NCI-H1930 (cell line): ENCODE measurements at regions not wholly inside any gene's neighbourhood (a gene's known extent, or its start where the extent isn't known, plus 50 kb on each side); places are given as distances from the start of the nearest gene placed in this dataset.
"Not testable (repeated sequence)": the region's sequence is repeated elsewhere in the genome, so short reads cannot be mapped to it uniquely, and the experiment has no call there.

Source experiments
- DNase-seq, 2 experiments: peaks; one replicate each; lab custom pipeline; 2025; lab: John Stamatoyannopoulos, UW

DNA sequence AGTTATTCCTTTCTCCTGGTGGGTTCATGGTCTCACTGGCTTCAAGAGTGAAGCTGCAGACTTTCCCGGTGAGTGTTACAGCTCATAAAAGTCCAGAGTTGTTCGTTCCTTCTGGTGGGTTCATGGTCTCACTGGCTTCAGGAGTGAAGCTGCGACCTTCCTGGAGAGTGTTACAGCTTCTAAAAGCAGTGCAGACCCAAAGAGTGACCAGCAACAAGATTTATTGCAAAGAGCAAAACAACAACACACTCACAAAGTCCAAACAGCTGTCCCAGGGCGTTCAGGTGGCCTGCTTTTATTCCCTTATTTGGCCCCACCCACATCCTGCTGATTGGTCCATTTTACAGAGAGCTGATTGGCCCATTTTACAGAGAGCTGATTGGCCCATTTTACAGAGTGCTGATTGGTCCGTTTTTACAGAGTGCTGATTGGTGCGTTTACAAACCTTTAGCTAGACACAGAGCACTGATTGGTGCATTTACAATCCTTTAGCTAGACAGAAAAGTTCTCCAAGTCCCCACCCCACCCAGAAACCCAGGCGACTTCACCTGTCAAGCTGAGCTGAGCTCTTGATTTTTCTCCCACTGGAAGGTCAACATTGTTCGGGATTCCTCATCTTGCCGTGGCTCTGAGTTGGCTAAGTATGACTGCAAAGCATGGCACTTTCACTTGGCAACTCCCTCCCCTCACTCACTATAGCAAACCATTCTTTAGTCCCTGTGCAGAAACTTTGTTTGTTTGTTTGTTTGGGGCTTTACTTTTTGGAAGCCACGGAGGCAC lies 87.3 kb upstream of the EEPD1 start:
- not testable (repeated sequence) for DNase-seq

DNA sequence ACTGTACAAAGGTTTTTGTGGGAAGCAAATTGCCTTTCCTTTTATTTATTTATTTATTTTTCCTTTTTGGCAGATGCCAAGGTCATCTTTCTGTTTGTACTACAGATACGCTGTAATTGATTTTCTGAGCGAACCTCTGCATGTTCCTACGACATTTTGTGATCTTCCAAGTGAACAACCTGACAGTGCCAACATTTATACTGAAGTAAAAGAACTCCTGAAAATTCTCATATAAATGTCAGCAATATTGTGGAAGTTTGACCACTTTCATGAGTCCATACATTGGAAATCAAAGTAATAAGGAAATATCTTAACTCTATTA lies 86.8 kb upstream of the EEPD1 start:
- no peak for DNase-seq

DNA sequence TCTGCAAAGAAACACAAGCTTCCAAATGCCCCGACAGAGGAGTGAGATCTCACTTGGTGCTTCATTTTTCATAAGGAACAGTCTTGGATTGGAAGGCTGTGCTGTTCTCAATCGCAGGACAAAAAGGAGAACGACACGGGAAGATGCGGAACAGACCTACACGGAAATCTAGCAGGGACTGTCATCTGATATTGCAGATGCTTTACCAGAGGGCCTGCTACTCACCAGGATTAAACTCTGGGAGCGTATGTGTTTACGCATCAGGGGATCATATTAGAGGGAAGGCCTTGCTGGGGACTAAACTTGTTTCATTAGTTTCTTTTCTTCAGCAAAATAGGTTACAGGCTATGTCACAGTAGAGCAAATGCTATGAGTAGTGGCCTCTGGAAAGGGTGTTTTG lies 82.8 kb upstream of the EEPD1 start:
- DNase-seq = no peak

DNA sequence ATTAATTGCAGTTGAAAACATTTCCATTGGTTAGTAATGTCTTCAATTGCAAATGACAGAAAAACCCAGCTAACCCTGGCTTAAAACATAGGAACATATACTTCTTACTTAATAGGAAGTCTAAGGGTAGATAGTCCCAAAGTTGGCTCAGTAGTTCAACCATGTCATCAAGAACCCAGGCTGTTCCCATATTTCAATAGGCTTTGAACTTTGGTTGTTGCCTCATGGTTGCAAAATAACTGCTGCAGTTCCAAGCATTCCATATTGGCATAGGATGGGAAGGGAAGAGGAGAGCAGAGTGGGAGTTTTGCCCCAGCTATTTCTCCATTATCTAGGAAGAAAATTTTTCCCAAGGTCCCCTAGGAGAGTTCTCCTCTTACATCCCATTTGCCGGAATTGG lies 81.4 kb upstream of the EEPD1 start:
- no peak for DNase-seq

DNA sequence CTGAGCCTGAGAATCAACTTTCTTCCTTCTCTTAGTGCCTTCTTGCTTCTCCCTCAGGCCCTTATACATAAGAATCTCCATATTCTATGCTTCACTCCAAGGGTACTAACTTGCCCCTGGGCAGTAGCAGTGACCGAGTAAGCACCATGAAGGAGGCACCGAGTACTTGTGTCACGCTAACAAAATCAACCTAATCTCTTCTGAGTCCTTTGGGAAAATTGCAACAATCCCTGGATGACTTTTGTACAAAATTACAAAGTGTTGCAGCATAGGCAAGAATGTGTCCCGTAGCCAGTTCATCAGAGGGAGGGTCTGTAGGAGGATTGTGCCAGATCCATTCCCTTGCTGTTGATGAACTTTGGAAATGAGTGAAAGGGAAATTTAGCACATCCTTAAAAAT lies 80.4 kb upstream of the EEPD1 start:
- no peak for DNase-seq

DNA sequence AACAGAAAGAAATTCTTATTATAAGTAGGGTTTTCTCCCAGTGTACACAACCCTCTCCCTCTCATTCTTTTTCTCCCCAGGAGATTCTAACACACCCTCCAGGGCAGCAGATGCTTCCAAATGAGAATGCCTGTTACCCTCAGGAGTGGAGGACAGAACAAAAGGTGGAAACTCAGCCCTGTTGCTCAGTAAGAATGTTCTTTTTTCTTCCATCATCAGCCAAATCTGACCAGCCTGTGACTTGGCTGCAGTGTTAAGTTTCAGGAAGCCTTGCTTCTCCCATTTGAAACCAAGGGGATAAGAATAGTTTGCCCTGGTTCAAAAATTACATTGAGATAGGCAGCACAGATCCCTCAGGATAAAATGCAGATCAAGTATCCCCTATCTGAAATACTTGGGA lies 77.5 kb upstream of the EEPD1 start:
- DNase-seq = no peak

DNA sequence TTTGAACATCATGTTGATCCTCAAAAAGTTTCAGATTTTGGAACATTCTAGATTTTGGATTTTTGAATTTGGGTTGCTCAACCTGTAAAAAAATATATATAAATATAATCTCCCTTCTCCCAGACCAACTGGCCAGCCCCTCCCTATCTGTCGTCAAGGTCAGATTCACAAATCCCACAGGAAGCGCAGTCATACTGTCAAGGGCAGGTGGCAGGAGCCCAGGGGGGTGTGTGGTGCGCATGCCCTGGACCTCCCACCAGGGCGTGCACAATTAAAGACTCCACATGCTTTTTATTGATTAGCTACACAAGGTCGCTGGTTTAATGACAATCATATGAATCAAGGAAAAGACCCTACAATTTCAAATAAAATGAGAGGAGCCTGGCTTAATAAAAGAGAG lies 77.0 kb upstream of the EEPD1 start:
- no peak for DNase-seq

DNA sequence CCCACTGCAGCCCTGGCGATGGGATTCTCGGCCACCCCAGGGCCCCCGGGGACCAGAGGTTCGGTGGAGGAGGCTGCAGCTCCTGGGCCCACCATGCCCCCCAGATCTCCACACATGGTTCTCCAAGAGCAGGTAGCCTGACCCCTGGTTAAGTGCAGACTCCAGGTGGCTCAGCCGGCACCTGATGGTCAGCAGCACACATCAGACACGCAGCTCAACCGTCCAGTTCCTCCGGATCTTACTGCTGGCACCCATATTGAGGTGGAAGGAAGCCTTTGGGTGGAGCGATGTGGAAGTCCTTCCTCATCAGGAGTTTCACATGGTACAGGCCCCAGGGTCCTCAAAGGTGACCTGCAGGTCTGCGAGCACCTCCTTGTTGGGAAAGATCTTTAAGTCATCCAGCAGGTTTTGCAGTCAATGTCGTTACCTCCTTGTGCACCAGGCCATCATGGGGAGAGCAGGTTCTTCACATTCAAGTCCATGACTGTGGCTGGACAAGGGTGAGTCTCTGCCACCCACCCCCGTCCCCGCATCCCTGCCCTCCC lies 74.2 kb upstream of the EEPD1 start:
- no peak for DNase-seq

DNA sequence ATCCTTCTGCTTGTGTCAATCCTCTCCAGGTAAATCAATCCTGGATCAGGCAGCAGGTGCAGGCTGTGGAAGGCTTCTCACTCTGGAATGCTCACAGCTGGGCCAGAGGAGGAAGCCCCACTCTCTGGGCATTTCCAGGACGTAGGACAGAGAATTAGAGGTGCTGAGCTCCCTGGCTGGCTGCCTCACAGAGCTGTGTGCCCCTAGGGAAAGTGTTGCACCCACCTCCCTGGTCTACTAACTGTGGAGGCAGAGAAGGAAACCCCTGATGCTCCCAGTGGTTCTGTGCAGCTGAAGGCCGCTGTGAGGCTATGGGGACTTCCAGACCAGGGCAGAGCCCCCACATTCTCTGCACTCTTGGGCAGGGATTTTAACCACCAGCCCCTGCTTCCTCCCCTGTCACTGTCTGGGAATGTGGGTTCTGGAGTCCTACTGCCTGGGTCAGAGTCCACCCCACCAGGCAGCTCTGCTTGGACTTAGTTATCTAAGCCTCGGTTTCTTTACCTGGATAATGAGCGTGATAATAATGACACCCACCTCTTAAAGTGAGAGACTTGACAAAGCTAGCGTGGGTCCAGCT lies 73.5 kb upstream of the EEPD1 start:
- no peak for DNase-seq

DNA sequence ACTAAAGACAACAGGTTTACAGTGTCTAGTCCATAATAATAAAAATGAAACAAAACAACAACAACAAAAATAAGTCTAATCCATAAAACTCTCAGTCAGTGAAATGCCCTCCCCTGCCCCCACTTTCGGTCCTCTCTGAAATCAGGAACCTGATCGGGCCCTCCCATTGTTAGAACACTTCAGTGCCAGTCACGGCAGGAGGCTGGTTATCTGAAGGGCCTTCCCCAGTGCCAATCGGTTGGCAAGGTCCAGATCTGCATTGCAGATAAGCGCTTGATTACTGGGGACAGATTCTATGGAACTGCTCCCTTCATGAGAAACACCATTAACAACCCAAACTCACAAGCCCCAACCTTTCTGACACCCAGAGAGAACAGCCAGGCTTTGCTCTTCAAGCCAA lies 72.2 kb upstream of the EEPD1 start:
- no peak for DNase-seq

DNA sequence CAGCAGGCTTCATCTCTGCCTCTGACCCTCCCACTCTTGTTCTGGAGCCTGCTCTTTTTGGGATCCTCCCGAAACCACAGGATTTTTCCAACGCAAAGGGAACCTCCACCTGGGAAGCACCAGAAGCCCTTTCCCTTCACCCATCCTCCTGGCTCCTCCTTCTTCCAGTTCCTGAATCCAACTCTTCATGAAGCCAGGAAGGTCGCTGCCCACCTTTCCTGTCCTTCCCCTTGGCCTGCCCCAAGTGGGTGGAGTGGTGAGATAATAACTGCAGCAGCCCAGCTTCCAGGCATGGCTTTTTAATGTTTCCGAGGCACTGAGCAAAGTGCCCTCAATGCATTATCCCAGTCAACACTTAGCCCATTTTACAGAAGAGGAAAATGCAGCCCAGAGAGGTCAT lies 70.8 kb upstream of the EEPD1 start:
- no peak for DNase-seq

DNA sequence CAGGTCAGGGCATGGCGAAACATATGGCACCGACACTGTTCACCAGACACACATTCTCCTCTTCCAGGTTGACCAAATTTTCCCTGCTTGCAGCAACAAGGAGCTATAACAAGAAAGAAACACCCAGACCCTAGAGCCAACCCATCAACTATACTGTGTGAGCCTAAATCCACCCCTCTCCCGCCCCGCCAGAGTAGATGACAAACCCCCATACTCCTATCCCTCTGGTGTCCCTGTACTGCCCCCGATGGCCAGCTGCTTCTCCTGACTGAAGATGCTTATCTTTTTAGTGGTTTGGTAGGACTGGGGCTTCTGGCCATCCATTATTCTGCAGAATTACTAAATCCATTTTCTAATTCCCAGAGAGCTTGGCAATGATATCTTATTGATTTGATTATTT lies 70.1 kb upstream of the EEPD1 start:
- DNase-seq = no peak

DNA sequence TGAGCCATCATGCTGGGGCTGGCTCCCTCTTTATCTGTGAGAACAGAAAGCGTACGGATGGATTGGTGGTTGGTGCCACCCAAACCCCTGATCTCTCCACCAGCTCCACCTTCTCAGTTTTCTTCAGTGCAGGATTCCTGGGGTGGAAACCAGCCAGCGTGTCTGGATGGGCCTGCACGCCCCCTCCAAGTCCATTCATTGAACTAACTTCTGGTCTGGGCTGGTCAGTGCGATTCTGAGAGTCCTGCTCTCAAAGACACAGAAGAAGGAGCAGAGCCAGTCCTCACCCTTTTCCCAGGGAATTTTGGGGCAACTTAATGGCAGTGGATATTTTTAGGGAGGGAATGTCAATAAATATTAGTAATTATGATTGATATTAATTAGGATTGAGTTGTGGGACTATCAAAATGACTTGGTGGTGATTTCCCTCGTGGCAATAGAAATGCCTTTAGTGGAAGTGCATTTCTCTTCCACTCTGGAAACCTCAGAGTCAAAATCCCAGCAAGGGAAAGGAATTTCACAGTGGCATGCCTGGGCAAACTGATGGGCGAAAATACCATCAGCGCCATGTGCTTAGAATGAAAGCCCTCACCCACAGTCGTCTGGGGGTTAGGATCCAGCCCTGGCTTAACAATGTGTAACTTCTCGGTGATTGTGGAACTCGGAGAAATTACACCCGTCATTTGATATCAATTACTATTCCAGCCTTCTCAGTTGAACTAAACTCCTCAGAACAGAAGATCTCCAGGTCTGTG lies 69.3 kb upstream of the EEPD1 start:
- no peak for DNase-seq

DNA sequence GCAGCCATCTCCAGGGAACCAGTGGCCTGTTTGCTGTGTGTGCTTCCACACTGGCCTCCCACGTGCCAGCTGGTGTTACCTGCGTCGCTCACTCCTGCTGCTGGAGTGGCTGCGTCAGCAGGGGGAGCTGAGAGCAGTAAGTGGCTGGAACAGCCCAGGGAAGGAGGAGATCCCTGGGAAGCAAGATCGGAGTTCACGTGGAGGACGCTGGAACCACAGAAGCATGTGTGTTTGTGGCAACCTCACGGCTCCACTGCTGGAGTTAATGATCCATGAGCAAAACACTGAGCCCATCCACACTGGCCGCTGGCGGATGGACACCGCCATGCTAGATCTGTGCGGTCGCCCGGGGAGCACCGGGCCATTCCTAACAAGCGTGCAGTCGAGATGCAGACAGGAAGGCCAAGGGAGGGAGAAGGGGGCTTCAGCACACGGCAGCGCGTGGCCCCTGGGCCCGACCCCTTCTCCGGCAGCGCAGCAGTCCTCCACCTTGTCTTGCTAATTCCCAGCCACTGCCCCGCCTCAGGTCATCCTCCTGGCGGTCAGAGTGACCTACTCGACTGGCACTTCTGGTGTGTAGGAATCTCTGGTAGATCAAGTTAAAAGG lies 68.5 kb upstream of the EEPD1 start:
- no peak for DNase-seq

DNA sequence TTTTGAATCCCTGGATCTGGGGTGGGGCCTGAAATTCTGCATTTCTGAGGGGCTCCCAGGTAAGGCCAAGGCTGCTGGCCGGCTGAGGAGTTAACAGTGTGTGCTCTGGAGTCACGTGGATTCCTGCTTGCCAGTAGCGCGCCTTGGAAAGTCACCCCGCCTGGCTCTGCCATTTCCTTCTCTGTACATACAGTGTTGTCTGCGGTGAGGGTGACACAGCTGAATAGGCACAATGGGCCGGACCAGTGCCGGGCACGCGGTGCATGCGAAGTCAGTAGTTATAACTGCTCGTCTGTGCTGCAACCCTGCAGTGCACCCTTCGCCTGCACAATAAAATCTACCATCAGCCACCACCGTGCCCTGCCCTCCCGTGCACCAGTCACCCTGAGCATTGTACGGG lies 68.0 kb upstream of the EEPD1 start:
- DNase-seq = no peak

DNA sequence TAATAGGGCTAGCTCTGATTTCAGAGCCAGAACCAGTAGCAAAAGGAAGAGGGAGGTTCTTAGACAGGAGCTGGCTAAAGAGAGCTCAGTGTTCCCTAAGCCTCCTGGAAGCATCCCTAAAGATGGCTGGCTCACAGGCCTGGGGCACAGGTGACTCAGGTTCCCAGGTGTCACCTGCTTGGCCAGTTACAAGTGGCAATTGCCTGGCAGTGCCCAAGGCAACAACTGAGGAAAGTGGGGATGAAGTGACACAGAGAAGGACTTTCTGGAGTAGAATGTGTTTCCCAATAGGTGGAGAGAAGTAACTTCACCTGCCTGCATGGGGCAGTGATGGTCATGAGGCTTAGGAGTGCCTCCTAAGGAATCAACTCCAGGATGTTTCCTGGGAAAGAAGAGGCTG lies 66.5 kb upstream of the EEPD1 start:
- DNase-seq = no peak

DNA sequence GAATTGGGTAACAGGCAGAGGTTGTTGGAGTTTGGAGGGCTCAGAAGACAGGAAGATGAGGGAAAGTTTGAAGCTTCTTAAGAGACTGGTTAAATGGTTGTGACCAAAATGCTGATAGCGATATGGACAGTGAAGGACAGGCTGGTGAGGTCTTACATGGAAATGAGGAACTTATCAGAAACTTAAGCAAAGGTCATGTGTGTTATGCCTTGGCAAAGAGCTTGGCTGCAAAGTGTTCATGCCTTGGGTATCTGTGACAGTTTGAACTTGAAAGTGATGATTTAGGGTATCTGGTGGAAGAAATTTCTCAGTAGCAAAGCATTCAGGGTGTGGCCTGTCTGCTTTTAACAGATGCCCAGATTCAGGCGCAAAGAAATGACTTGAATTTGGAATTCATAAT lies 64.5 kb upstream of the EEPD1 start:
- no peak for DNase-seq

DNA sequence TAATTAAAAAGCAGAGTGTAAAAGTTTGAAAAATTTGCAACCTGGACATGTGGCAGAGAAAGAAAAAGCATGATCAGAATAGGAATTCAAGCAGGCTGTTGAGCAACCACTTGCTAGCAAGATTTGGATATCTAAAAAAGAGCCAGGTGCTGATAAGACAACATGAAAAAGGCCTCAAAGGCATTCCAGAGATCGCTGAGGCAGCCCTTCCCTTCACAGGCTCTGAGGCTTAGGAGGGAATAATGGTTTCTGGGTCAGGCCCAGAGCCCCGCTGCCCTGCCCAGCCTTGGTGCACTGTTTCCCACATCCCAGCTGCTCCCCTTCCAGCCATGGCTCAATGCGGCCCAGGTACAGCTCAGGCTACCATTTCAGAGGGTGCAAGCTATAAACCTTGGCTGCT lies 64.1 kb upstream of the EEPD1 start:
- no peak for DNase-seq

DNA sequence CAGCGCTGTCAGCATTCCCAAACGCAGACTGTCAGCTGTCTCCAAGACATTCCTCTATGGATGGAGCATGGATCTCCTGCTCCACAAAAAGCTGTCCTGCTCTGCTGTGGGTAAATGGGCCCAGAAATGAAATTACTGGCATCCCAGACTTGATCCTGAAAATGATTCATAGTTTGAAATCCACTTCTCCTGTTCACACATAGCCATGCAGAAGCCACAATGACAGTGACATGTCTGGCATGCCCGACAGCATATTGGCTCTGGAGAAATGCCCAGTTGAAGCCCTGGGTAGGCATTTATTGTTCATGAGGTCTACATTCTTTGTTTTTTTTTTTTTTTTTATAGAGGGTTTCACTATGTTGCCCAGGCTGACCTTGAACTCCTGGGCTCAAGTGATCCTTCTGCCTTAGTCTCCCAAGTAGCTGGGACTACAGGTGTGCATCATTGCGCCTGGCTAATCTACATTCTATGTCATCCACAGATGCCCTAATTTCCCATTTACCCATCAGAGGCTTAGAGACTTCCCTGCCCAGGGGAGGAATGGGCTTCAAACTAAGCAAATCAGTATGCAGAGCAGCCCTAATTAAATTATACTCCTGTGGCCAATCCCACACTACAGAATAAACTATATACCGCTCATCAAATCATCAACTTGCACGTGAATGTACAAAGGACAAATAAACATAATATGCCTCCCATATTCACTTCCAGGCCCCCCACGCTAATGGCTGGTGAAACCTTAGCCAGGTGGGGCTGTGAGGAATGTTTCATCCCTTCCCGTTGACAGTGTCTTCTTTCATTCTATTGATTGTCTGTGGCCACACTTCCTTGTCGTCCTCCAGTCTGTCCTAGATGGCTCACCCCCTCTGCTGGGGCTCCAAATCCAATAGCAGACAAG lies 61.8 kb upstream of the EEPD1 start:
- DNase-seq = no peak

DNA sequence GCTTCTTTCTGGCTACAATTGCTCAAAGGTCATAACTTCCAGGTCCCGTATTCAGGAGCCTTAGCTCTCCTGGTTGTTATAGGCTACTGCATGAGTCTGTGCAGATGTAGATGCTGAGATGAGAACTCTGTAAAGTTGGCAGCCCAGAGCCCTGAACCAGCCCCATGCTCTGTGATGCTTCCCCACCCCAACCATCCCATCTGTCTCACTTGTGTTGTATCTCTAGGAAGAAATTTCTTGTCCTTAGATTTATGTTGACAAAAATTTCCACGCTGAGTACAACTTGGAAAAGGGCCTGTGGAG lies 61.2 kb upstream of the EEPD1 start:
- no peak for DNase-seq

DNA sequence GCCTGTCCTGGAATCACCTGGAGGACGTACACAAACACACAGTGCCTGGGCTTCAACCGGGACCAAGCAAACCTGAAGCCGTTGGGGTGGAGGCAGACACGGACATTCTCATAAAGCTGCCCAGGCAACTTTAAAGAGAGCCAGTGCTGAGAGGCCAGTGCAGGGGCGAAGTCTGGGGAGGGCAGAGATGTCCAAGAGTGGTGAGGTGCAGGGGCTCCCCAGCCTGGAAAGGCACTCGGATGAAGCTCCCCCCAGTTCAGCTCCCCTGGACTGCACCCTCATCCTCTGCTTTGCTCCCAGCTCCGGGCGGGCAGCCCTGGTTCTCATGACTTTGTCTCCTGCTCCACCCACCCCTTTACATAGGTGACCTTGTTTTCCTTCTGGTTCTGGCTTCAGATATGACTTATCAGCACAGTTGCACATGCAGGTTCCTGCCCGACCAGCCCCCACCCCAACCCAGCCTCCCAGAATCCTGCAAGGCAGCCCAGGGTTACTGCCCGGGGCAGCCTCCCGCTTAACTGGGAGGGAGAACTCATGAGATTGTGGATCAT lies 60.8 kb upstream of the EEPD1 start:
- no peak for DNase-seq
